LoVo (cell line): ENCODE measurements at regions not wholly inside any gene's neighbourhood (a gene's known extent, or its start where the extent isn't known, plus 50 kb on each side); places are given as distances from the start of the nearest gene placed in this dataset.
"Not testable (repeated sequence)": the region's sequence is repeated elsewhere in the genome, so short reads cannot be mapped to it uniquely, and the experiment has no call there.

ENCODE experiments used
- DNase-seq: peaks from one replicate; pipeline ENCODE4 v3.0.0-alpha.2; 2016; ENCODE audit warnings: low spot score

- DNase-seq: peak; percentile 61
Measured at GRCh38 chr12:46983959-46984841, 95.2 kb upstream of the PCED1B start.

GRCh38 chr12:46985816-46986215 lies 93.6 kb upstream of the PCED1B start:
- DNase-seq: no peak

GRCh38 chr12:46988122-46988521 lies 91.3 kb upstream of the PCED1B start:
- DNase-seq: not testable (repeated sequence)

- no peak for DNase-seq
Measured at GRCh38 chr12:46990211-46990610, 89.2 kb upstream of the PCED1B start.

- DNase-seq: not testable (repeated sequence)
Measured at GRCh38 chr12:46992051-46992450, 87.4 kb upstream of the PCED1B start.

GRCh38 chr12:46998811-46999368 lies 80.5 kb upstream of the PCED1B start:
- peak; percentile 34 for DNase-seq

- DNase-seq: no peak
Measured at GRCh38 chr12:47004634-47005033, 74.8 kb upstream of the PCED1B start.

GRCh38 chr12:47007048-47007447 lies 72.4 kb upstream of the PCED1B start:
- DNase-seq: no peak

- no peak for DNase-seq
Measured at GRCh38 chr12:47012552-47012951, 66.9 kb upstream of the PCED1B start.

GRCh38 chr12:47014474-47014873 lies 64.9 kb upstream of the PCED1B start:
- DNase-seq: peak; percentile 29

GRCh38 chr12:47015381-47015780 lies 64.0 kb upstream of the PCED1B start:
- DNase-seq: no peak

- DNase-seq: no peak
Measured at GRCh38 chr12:47017041-47017713, 62.2 kb upstream of the PCED1B start.

GRCh38 chr12:47017901-47018475 lies 61.4 kb upstream of the PCED1B start:
- peak; percentile 66 for DNase-seq

- no peak for DNase-seq
Measured at GRCh38 chr12:47020211-47020821, 59.1 kb upstream of the PCED1B start.

GRCh38 chr12:47021298-47021697 lies 58.1 kb upstream of the PCED1B start:
- peak; percentile 77 for DNase-seq

GRCh38 chr12:47022296-47022695 lies 57.1 kb upstream of the PCED1B start:
- no peak for DNase-seq

GRCh38 chr12:47023311-47023710 lies 56.1 kb upstream of the PCED1B start:
- DNase-seq: no peak

- no peak for DNase-seq
Measured at GRCh38 chr12:47023953-47024352, 55.5 kb upstream of the PCED1B start.

GRCh38 chr12:47024463-47024862 lies 55.0 kb upstream of the PCED1B start:
- no peak for DNase-seq

- no peak for DNase-seq
Measured at GRCh38 chr12:47025349-47025748, 54.1 kb upstream of the PCED1B start.

GRCh38 chr12:47025798-47026197 lies 53.6 kb upstream of the PCED1B start:
- DNase-seq: no peak

GRCh38 chr12:47026291-47026690 lies 53.1 kb upstream of the PCED1B start:
- no peak for DNase-seq
